DND-41 (cell line): ENCODE measurements at regions not wholly inside any gene's neighbourhood (a gene's known extent, or its start where the extent isn't known, plus 50 kb on each side); places are given as distances from the start of the nearest gene placed in this dataset.

Experiments
- CTCF ChIP-seq: IDR thresholded peaks from 2 replicates; pipeline ENCODE4 v1.5.1; 2012; ENCODE audit warnings: borderline replicate concordance, low read length, moderate library complexity, mild to moderate bottlenecking; ENCODE audit not compliant: poor library complexity, severe bottlenecking; ENCODE audit errors: extremely low read depth
- EZH2 ChIP-seq: IDR thresholded peaks from 3 replicates; pipeline ENCODE4 v1.6.1; 2012; ENCODE audit warnings: borderline replicate concordance, low read depth, mild to moderate bottlenecking, moderate library complexity, low read length, inconsistent platforms; ENCODE audit not compliant: severe bottlenecking

- TF ChIP-seq EZH2 (no peak), CTCF (no peak)
These were observed 2034.2 kb downstream of the LRRC4C start for GRCh38 chr11:39425226-39425625.
